22Rv1 (cell line): ENCODE measurements at regions not wholly inside any gene's neighbourhood (a gene's known extent, or its start where the extent isn't known, plus 50 kb on each side); places are given as distances from the start of the nearest gene placed in this dataset.

Experiments
- H3K27ac ChIP-seq: fragments of 450-650 bp; 2 replicates; pipeline ENCODE4 v1.5.1; 2017
- ZFX ChIP-seq: fragments of 450-650 bp; IDR thresholded peaks from 2 replicates; pipeline ENCODE4 v1.6.1; 2017; ENCODE audit warnings: antibody characterized with exemption, borderline replicate concordance
- TF ChIP-seq, protein P1 (sequence below): fragments of 450-650 bp; IDR thresholded peaks from 2 replicates; pipeline ENCODE4 v1.5.1; 2017; ENCODE audit warnings: mild to moderate bottlenecking

DNA sequence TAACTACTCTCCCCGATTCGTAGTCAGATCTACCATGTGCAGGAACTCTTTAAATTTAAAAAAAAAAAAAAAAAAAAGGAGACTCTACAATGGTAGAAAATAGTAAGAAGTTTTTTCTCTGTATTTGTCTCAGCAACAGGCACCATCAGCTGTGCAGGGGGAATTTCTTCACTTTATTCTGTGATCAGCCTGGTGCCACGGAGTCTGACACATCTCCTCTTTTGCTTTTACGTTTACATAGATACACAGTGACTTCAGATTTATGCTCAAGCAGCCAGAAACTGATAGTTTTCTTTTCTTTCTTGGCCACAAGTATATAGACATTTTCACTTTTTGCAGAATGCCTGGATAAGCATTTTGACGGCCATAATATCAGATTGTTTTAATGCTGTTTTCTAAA is 190.6 kb upstream of the AKR1E2 start:
- H3K27ac ChIP-seq = no peak overlapping the region

DNA sequence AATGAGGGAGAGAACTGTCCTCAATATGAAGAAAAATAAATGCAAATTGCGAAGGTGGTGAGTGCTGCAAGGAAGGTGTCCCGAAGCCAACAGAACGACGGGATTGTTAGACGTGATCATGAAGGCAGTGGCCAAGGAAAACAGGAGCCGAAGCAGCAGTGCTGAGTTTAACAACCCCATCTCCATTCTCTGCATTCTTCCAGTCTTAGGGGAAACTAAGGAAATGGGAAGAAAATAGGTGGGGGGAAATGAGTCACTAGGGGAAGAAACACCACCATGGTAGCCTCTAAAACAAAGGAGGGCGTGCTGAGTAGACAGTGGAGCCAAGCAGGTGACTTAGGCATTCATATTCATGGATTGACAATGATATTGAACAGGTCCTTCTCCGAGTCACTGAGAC is 192.2 kb upstream of the AKR1E2 start:
- no peak overlapping the region for H3K27ac ChIP-seq
- no peak for TF ChIP-seq ZFX
- TF ChIP-seq, protein P1, sequence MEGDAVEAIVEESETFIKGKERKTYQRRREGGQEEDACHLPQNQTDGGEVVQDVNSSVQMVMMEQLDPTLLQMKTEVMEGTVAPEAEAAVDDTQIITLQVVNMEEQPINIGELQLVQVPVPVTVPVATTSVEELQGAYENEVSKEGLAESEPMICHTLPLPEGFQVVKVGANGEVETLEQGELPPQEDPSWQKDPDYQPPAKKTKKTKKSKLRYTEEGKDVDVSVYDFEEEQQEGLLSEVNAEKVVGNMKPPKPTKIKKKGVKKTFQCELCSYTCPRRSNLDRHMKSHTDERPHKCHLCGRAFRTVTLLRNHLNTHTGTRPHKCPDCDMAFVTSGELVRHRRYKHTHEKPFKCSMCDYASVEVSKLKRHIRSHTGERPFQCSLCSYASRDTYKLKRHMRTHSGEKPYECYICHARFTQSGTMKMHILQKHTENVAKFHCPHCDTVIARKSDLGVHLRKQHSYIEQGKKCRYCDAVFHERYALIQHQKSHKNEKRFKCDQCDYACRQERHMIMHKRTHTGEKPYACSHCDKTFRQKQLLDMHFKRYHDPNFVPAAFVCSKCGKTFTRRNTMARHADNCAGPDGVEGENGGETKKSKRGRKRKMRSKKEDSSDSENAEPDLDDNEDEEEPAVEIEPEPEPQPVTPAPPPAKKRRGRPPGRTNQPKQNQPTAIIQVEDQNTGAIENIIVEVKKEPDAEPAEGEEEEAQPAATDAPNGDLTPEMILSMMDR = no peak

More for the DNA sequence above, 190.6 kb upstream of the AKR1E2 start:
- TF ChIP-seq, protein P1 = no peak
- TF ChIP-seq ZFX = no peak

DNA sequence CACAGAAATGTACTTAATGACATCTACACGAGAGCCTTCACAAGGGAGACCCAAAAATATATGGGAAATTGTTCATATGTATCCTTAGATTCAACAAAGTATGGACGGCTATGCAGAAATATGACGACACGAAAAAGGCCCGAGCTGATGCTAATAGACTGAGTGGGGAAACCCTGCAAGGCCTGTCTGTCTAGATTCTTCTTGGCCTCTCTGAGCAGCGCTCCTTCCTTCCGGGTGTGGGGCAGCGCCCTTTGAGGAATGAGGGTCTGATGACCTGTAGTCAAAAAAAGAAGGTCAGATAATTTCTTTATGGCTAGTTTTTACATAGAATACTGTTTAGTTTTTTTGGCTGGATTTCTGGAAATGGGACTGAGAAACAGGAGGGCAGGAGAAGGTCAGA is 192.8 kb upstream of the AKR1E2 start:
- TF ChIP-seq, protein P1 = no peak
- no peak for TF ChIP-seq ZFX
- no peak overlapping the region for H3K27ac ChIP-seq

DNA sequence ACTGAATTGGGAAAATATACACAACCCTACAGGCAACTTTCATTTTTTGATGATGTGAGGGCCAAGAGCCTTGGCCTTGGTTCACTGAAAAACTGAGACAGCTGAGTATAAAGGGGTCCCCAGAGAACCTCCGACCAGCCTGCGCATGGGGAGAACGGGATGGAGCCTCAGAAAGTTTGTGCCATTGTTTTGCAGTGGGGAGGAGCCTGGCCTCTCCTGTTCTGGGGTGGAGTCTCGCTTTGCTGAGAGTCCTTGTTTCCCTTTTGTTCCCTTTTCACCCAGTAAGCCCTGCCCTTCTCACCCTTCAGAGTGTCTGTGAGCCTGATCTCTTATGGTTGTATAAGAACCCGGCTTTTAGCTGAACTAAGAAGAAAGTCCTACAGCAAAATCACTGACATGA is 193.2 kb upstream of the AKR1E2 start:
- no peak for TF ChIP-seq ZFX
- TF ChIP-seq, protein P1 = no peak
- H3K27ac ChIP-seq = no peak overlapping the region

DNA sequence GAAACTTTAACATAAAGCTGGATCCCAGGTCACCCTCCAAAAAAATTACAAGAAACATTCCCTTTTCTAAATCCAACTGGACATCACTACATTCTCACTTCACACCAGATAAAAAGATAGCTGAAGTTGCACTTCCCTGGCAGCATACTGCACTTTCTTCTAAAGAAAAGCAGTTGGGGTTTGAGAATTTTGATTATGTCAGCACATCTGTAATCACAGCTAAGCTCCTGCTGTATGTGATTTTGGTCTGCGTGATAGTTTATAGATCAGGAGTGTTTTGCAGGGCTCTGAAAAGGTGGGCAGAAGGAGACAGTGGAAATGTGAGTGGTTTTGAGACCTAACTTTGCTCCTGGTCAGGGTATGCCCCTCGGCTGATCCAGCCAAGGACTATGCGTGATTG is 199.1 kb upstream of the AKR1E2 start:
- H3K27ac ChIP-seq = no peak overlapping the region
- TF ChIP-seq, protein P1 = no peak
- TF ChIP-seq ZFX = no peak

DNA sequence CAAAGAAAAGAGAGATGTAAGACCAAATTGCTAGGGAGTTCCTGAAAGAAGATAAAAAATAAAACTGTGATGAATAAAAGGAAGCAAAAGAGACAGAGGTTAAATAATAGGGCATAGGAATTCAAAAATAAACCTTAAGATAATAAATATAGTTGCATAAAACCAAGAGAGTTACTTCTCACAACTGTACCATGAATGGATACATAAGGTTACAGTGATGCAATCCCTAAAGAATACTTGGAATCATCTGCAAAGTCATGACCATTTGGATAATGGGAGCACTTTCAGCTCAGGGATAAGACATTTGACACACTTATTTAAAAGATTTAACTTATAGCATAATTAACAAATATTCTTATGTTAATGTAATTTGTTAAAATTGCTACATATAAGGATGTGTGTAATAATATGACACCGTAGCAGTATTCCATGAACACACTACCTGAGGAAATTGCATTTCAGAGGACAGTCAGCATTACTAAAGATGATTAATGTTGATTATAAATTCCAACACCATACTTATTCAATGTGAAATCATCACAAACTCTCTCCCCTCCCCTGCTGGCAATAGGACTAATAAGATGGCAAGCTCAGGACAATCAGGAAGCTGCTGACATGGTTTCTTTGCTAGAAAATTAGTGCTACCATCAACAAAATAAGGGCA is 202.1 kb upstream of the AKR1E2 start:
- no peak overlapping the region for H3K27ac ChIP-seq
- TF ChIP-seq, protein P1 = no peak
- TF ChIP-seq ZFX = no peak

- no peak for TF ChIP-seq ZFX
- TF ChIP-seq, protein P1 = no peak
- no peak overlapping the region for H3K27ac ChIP-seq
Measured at GRCh38 chr10:4623200-4623599, 202.8 kb upstream of the AKR1E2 start.
